ENCODE measurements at regions not wholly inside any gene's neighbourhood (a gene's known extent, or its start where the extent isn't known, plus 50 kb on each side); places are given as distances from the start of the nearest gene placed in this dataset.
A peak's percentile ranks its signal among the peaks of the same experiment; 100 is the strongest.

DNA sequence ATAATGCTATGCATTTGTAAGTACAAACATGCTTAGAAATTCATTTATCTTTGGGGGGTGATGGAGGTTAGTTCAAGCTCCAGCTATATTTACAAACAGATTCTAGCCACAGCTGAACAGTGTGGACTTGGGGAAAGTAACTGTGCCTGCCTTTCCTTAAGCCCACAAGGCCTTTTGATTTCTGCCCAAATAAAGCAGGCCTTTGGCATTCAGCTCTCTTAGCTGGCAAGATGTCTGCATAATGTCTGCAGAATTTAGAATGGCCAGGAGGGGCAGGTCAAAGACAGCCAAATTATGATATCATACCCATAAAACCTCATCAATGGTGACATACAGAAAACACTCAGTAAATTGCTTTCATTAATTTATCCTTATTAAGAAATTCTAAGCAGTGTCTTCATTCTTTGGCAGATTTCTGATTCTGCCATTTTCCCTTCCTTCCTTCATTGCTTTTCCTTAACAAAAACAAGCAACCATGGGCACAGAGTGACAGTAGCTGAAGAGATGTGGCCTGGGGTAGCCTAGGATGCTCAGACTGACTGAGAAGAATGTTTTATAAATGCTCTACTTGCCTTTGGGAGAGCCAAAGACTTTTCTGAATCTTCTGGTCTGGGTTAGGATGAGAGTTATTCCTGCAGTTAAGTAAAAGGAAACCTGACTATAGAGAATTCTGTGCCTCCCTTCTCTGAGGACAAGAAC, 538.7 kb upstream of the NR3C2 start:
- no peak for DNase-seq (ENCODE audit: extremely low read depth in 1 of 11, low read depth in 9 of 11, low spot score in 4 of 11)

DNA sequence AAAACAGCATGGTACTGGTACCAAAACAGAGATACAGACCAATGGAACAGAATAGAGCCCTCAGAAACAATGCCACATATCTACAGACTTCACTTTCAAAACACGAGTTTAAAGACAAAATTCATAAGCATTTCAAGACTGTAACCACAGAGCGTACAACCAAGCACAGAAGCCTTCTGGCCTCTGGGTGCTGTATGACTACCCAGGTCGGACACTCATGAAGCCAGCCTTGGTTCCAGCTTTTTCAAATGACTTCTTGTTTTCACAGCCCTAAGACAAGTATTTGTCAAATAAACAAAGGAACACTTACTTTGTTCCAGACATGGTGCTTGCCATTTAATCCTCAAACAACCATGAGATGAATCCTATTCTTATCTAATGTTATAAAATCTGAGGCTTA, 536.1 kb upstream of the NR3C2 start:
- no peak for DNase-seq (ENCODE audit: extremely low read depth in 1 of 11, low read depth in 9 of 11, low spot score in 4 of 11)

DNA sequence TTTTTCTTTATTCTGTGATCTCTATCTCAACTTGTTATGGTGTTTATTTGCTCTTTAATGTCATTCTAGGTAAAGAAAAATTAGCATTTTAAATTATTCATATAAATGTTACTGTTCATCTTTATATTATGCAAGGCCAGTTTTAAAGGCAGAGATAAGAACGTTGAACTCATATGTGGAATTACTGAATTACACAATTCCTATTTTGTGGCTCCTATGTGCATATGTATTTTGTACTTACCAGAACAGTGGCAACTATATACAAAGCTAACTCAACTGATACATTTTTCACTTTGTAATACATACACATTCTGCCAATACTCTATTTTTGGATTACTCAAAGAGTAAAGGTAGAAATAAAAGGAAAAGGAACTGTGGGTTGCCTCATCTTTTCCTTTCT, 533.2 kb upstream of the NR3C2 start:
- no peak for DNase-seq (ENCODE audit: extremely low read depth in 1 of 11, low read depth in 9 of 11, low spot score in 4 of 11)

DNA sequence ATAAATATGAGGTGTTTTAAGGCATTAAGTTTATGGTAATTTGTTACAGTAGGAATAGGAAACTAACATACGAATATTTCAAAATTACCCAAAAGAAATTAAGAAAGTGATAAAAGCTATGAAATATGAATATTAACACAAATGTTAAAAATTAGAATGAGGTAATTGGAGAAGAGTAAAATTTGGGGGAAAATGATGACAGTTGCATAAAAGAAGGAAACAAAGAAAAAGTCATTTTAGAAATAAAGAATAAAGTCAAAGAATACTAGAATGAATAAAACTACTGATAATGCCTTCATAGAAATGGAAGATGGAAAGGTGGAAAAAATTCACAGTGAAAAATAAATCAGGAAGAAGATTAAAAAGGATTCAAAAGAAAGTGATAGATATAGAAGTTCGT, 522.9 kb upstream of the NR3C2 start:
- DNase-seq (ENCODE audit: extremely low read depth in 1 of 11, low read depth in 9 of 11, low spot score in 4 of 11) = no peak

DNA sequence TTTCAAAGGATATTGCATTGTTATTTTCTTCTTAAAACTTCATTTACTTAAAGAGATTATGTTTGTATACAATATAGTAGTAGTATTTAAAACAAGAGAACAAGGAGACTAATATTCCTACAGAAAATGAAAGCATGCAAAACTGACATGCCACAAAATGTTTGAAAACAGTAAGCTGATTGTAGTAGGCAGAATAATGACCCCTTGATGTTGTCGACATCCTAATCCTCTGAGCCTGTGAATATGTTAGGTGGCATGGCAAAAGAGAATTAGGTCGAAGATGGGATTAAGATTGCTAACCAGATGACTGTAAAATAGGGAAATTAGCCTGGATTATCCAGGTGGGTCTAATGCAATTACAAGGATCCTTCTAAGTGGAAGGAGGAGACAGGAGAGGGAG, 522.2 kb upstream of the NR3C2 start:
- DNase-seq (ENCODE audit: extremely low read depth in 1 of 11, low read depth in 9 of 11, low spot score in 4 of 11) = no peak

DNA sequence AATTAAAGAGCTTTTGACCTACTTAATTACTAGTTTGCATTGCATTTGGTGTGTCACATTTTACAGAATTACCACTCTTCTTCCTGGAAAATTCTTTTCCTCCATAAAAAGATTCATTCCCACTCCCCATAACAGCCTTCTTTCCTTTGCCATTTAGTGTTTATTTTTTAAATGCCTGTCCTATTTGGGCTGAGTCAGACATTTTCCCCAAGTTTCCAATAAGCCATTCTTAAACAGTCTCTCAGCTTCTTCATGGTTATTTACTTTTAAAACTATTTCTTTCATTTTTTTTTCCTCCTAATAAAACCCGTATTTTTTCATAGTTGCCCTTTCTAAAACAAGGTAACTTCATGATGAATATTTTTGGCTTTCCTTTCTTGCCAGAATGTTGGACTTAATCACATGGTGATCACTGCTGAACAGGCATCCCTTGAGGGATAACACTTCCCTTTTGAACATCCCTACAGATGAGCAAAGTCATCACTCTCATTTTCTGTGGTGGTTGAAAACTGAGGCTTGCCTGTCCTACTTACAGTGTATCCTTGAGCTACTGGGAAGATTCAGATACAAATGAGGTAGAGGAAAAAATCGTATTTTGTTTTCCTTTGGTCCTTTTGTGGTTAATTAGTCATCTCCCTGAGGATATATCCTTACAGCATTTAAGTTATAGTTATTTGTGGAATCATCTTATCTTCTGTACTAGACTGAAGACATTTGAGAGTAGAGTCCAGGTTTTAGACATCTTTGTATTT, 520.5 kb upstream of the NR3C2 start:
- DNase-seq (ENCODE audit: extremely low read depth in 1 of 11, low read depth in 9 of 11, low spot score in 4 of 11) = no peak

DNA sequence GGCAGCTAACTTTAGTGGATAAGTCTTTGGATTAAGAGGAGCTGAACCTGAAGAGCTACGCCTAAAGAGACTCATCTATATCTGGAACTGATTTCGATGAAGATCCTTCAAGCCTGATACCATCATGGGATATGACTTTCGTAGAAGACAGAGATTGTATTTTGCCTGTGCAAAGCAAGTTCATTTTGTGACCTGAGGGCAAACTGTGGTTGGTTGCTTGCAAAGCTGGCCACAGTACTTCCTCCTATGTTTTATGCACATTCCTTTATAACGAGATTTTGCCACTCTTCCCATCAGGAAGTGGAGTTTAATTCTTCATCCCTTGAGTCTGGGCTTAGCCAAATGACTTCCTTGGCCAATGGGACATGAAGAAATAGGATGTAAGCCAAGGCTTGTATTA, 519.3 kb upstream of the NR3C2 start:
- DNase-seq (ENCODE audit: extremely low read depth in 1 of 11, low read depth in 9 of 11, low spot score in 4 of 11) = no peak

DNA sequence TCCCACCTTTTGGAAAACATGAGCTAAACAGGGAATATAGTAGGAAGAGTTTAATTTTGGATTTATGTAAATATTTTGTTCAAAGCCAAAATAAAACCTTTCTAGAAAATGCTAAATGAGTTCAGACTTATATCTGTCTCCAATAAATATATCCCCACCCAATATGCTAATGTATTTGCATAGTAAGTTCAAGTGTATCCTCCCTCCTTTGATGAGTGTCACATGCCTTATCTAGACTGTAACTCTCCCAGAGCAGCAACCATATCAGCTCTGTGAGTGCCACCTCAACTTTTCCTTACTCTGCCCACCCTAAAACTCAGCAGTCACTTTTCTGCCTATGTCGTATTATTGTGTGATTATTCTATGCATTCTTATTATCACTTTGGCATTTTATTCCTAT, 516.1 kb upstream of the NR3C2 start:
- no peak for DNase-seq (ENCODE audit: extremely low read depth in 1 of 11, low read depth in 9 of 11, low spot score in 4 of 11)

DNA sequence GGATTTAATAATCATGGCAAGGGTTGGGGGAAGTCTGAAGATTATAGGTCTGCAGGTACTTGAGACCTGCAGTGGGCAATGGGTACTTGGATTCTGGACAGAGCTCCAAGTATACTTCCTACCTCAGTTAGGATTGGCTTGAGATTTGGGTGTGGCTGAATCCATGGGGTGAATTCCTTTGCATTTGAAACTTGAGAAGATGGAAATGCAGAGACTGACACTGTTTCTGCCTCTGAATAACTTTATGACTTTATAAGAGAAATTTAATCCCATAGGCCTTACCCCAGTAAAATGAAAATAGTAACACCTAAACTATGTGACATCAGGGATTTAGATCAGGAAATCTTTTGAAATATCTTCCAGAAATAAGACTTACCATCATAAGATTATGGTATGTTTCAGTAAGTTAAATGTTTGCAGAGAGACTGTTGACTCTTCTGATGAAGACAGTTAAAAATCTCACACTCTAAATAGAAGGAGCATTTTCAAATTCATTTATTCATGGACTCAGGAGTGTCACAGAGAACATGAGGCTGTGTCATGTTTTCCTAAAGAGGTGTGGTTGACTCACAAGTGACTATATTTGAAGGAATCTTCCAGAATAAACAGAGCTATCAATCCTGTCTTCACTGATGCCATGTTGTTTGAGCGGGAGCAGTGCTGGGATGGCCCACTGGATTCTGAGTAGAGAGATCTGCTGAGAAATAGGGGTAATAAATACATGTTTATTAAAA, 513.5 kb upstream of the NR3C2 start:
- no peak for DNase-seq (ENCODE audit: extremely low read depth in 1 of 11, low read depth in 9 of 11, low spot score in 4 of 11)

DNA sequence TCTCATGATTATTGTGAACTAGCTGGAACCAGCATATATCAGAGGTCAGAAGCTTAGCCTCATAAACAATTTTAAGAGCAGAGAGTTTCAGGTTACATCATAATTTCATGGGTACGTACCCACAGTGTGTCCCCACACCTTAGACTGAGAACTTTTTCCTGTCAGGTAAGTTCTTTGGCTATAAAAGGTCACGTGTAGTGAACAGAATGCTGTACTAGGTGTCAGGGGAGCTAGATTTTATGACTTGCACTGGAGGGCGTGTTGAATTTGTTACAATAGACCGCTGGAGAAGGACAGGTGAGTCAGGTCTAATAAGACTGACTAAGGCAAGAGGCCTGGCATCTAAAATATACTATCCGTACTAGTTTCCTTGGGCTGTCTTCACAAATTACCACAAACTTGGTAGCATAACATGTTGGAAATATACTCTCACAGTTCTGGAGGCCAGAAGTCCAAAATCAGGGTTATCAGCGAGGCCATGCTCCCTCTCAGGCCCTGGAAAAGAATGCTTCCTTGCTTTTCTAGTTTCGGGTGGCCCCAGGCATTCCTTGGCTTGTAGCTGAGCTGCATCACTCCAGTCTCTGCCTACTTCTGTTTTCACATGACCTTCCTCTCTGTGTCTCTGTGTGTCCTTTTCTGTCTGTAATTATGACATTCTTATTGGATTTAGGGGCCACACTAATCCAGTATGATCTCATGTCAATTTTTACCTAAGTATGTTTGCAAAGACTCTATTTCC, 512.0 kb upstream of the NR3C2 start:
- DNase-seq (ENCODE audit: extremely low read depth in 1 of 11, low read depth in 9 of 11, low spot score in 4 of 11) = no peak

DNA sequence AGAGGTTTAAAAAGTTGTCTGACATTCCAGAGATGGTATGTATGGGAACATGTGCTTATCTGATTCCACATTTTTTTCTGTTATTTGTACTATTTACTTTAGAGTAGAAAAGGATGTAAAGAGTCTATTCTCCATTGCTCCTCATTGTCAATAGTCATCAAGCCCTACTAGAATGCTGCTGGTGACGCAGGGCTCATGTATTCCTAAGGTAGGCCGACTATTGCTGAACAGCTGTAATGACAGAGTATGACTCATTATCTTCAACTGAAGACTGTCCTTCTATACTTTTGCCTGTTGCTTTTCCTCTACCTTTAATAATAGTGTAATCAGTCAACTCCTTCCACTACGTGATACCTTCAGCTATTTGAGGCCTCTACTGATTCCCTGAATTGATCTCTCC, 509.1 kb upstream of the NR3C2 start:
- no peak for DNase-seq (ENCODE audit: extremely low read depth in 1 of 11, low read depth in 9 of 11, low spot score in 4 of 11)

DNA sequence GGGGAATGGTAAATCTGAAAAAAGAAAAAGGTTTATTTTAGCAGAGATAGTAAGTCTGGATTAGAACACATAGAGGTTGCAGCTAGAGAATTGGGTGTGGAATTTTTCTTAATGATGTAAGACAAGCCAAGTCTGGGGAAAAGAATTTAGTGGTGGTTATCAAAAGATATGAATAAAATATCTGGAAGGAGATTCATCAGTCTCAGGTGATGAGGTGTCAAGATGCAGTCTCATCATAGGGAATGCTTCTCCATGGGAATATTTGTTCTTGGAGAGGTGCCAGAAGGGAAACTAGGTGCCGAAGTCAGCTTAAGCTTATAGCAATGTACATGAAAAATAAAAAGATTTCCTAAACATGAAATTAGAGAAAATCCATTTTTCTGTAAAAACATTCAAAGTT, 504.1 kb upstream of the NR3C2 start:
- no peak for DNase-seq (ENCODE audit: extremely low read depth in 1 of 11, low read depth in 9 of 11, low spot score in 4 of 11)

DNA sequence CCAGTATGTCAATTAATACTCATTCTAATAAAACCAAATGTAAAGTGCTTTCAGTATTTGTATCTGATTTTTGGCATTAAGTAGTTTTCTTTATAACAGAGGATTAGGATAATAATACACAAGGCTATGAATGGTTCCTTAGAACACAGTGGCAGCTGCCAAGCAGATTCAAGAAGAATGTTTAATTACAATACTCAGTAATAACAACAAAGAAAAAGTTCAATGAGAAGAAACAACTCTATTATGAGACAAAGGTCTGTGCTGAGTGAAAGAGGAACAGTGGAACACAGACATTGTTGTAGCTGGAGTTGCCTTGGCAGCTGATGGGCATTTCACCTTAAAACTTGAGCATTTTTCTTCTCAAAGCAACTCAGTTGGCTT, 502.6 kb upstream of the NR3C2 start:
- DNase-seq (ENCODE audit: extremely low read depth in 1 of 11, low read depth in 9 of 11, low spot score in 4 of 11) = no peak

DNA sequence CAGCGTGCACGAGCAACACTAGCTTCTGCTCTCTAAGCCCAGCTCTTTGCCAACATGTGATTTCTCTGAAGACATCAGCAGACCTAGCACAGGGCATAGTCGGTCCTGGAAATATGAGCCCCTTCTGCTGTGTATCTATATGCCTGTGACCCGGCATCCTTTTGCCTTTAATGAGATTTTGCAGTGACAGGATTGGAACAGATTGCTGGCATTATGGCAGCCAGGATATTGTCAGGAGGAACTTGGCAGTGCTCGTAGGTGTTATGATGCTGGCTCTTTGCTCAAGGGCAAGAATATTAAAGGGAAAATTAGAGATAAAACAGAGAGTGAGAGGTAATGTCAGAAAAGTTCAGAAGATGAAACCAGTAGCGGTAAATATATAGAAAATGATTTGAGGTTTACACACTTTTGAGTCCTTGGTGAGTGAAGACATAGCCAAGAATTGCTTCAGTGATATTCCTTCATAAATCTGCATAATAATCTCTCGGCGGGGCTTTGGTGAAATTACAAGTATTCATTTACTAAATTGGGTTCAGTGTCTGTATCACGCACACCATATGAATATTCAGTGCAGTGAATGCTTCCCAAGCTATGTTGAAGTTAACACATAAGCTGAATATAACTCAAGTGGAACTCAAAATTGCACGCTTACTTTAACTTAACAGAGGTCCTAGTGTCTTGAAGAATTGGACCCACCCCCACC, 502.1 kb upstream of the NR3C2 start:
- DNase-seq (ENCODE audit: extremely low read depth in 1 of 11, low read depth in 9 of 11, low spot score in 4 of 11) = no peak

DNA sequence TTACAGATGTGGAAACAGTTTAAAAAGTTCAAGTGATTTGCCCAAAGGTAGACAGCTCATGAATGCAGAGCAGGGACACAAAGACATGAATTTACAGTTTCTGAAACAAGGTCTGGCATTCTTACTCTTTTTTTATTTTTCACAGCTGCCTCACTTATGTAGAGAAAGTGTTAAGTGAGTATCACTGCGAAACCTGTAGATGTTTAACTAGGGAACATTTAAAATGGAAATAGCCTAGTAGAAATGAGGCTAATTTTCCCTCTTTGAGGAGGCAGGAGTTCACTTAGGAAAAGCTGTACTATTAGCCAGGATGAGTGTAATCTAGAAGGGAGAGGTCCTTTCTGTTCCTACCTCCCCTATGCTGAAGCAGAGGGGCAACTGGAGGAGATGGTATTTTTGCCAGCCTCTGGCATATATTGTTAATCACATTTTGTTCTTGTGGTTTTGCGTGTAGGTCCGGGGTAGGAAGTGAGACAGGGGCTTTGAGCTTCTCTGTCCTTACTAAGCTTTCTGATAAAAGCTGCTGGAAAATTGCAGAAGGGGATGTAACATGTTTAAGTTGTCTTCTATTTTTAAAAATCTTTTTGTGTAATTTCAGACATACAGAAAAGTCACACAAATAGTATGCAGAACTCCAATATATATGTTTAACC, 492.8 kb upstream of the NR3C2 start:
- DNase-seq (ENCODE audit: extremely low read depth in 1 of 11, low read depth in 9 of 11, low spot score in 4 of 11) = no peak

DNA sequence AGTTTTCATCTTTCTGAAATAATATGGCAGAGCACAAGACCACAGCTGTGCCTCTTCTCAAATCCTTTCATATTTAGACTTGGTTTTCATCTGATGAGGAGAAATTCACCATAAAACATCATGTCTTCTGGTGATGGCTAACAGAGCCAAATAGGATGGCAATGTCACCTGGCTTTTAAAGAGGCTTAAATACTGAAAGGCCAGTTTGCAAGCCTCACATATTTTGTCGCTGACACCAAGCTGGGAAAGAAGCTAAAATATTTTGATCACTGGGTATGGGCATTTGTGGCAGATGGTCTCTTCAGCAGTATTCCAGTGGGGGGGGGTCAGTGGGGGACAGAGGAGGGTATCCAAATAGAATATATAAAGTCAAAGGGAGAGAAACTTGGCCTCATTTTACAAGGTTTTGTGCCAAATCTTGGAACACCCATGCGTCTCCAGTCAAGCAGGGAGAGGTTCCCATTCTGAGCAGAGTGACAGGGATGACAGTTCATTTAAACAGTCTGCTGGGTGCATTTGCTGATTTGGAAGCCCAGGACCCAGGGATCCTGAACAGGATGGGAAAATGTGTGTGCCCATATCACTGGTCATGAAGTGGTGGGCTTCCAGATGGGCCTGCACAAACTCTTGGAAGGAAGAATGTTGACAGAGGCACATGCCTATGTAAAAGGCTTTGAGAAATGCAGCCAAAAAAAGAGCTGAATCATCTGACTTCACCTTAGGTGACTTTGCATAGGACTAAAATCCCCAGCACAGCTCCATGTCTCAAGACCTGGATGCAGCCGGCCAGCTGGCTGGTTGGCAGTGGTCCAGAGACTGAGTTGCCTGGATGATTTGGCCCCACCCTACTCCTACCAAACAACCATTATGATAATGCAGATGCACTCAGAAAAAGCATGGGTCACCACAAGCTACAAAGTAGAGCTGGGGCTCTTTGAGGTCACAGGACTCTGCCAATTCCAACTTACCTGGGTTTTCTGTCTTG, 484.4 kb upstream of the NR3C2 start:
- DNase-seq (ENCODE audit: extremely low read depth in 1 of 11, low read depth in 9 of 11, low spot score in 4 of 11) = peak in 2 of 11 donors; percentile 3 to 6

DNA sequence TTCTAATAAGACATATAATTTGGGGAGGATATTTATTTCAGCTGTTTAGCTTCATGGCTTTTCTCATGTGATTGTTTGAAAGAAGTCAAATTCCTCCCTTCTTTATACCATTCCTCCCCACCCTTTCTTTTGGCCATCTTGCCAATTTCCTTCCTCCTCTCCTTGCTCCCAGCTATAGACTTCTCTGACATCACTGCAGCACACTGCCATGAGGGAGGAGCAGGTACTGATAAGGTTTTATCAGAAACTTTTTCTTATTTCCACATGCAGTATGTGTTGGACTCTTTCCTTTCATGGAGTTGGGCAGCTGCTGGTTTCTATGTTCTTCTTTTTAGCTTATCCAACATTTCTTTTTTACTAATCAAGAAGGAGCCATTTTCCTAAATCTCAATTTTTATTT, 481.7 kb upstream of the NR3C2 start:
- no peak for DNase-seq (ENCODE audit: extremely low read depth in 1 of 11, low read depth in 9 of 11, low spot score in 4 of 11)

DNA sequence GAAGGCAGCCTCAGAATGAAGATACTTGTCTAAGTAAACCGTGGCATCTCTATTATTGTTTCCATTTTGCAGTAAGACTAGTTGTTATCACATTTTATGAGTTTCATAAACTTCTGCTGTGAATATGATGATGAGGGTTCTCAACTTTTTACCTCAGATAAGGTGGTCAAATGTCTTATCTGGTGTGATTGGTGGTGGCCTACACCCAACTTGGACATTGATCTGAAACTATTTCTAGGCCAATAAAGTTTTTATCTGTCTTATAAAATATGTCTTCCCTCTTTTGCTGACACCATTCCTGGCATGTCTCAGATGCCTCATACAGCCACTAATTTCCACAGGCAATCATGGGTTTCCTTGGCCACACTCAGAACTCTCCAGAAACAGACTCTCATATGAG, 480.3 kb upstream of the NR3C2 start:
- no peak for DNase-seq (ENCODE audit: extremely low read depth in 1 of 11, low read depth in 9 of 11, low spot score in 4 of 11)
